ENCODE measurements at regions not wholly inside any gene's neighbourhood (a gene's known extent, or its start where the extent isn't known, plus 50 kb on each side); places are given as distances from the start of the nearest gene placed in this dataset.
A peak's percentile ranks its signal among the peaks of the same experiment; 100 is the strongest.

DNA sequence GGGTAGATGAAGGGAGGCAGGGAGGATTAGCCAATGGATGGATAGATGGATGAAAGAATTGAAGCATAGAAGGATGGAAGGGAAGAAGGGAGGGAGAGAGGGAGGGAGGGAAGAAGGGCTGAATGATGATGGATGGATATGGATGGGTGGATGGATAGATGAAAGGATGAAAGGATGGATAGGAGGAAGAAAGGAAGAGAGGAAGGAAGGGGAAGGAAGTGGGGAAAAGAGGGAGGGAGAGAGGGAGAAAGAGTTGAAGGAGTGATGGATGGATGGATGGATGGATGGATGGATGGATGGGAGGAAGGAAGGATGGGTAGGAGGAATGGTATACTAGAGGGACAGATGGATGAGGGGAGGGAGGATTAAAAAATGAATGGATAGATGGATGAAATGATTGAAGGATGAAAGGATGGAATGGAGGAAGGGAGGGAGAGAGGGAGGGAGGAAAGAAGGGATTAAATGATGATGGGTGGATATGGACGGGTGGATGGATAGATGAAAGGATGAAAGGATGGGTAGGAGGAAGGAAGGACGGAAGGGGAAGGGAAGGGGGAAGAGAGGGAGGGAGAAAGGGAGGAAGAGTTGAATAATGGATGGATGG, 145.9 kb downstream of the MN1 start:
- DNase-seq = no peak

DNA sequence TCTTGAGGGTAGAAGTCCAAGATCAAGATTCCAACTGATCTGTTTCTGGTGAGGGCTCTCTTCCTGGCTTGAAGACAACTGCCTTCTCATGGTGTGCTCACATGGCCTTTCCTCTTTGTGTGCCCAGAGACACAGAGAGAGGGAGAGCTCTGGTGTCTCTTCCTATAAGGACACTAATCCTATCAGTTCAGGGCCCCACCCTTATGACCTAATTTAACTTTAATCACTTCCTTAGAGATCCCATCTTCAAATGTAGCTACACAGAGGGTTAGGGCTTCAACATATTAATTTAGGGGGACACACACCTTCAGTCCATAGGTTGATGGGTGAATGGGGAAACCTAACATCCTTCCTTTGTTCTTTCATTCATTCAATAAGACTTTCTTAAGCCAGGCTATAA, 144.6 kb downstream of the MN1 start:
- no peak for DNase-seq

- no peak for DNase-seq
Measured at GRCh38 chr22:27660306-27660705, 141.2 kb downstream of the MN1 start.

GRCh38 chr22:27662359-27663301, 138.9 kb downstream of the MN1 start:
- DNase-seq = peak; percentile 75

- no peak for DNase-seq
Measured at GRCh38 chr22:27663812-27664211, 137.7 kb downstream of the MN1 start.

DNA sequence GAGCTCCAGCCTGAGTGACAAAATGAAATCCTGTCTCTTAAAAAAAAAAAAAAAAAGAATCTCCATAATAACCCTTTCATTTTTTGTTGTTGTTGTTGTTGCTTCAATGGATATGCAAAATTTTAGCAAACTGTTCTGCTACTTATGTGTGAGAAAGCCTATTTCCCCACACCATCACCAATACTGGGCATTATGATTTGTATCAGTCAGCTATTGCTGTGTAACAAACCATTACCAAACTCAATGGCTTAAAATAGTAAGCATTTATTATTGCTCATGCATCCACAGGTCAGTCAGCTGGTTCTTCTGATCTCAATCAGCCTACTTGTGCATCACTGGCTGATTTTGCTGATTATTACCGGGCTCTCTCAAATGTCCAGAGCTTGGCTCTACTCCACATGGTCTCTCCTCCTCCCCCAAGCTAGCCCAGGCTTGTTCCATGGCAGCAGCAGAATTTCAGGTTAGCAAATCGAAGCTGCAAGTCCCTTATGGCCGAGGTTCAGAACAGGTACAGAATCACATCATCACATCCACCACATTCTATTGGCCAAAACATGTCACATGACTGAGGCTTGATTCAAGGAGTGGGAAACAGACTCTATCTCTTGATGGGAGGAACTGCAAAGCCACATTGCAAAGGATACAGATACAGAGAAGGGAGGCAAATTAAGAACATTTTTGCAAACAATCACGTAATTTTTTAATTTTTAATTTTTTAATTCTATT, 135.1 kb downstream of the MN1 start:
- no peak for DNase-seq

DNA sequence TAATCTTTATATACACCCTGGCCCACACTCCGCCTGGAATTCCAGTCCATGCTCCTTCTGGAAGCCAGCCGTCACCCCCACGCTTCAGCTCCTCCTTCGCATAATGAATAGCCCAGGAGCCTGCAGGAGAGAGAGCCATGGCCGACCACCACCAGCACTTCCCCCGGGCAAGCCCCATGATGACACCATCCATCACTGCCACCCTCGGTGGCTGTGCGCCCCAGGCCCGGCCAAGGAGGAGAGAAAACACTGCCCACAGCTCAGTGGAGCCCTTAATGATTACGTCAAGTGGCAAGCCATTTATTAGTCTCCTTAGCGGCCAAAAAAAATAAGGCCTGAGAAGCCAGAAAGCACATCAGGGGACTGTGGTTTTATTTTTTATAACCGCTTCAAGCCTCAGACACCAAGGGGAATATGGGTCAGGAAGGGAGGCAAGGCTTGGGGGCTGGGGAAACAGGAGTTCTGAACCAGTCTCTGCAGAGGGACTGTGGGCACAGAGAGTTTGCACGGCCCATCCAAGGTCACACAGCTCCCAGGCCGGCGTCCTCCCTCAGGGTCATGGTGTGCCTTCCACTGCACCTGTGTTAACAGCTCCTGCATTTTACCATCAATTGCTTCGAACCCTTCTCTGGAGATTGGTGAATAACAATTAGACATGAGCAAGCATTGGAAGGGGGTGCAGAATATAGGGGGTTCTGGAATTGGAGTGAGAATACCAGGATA, 134.3 kb downstream of the MN1 start:
- DNase-seq = peak; percentile 82

DNA sequence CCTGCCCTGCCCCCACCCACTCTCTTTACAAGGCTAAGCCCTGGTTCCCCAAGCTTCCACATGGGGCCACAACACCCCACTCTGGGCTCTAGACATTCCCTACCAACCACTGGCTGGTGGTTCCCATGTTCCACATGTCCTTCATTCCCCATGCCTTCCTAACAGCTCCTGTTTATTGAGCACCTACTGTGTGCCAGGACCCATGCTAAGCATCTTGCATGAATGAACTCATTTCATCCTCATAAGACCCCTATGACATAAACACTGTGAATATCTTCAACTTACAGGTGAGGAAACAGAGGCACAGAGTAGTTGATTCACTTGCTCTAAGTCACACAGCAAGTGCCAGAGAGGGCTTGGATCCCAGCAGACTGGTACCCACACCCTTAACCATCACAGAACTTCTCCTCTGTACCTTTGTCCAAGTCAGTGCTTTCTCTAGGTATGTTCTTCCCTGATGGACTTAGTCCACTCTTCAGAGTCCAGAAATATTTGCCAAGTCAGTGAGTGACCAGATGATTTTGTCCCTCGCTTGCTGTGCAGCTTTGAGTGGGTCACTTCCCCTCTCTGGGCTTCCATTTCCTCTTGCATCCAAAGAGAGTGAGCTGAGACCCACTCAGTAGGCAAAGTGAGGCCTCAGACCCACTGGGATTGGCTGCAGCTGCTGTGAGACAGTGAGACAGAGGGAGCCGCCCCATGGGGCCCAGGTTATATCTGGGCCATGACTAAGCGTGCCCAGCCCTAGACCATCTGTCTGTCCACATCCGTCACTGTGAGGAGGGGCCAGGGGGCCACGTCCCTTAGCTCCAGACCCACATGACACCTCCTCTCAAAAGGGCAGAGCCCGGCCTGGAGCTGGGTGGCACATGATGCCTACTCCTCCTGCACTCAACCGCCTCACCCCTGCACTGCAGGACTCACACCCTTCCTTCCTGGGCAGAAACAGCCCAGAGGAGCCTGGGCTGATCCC, 132.4 kb downstream of the MN1 start:
- DNase-seq = peak; percentile 86

GRCh38 chr22:27669798-27670599, 131.6 kb downstream of the MN1 start:
- DNase-seq = no peak

DNA sequence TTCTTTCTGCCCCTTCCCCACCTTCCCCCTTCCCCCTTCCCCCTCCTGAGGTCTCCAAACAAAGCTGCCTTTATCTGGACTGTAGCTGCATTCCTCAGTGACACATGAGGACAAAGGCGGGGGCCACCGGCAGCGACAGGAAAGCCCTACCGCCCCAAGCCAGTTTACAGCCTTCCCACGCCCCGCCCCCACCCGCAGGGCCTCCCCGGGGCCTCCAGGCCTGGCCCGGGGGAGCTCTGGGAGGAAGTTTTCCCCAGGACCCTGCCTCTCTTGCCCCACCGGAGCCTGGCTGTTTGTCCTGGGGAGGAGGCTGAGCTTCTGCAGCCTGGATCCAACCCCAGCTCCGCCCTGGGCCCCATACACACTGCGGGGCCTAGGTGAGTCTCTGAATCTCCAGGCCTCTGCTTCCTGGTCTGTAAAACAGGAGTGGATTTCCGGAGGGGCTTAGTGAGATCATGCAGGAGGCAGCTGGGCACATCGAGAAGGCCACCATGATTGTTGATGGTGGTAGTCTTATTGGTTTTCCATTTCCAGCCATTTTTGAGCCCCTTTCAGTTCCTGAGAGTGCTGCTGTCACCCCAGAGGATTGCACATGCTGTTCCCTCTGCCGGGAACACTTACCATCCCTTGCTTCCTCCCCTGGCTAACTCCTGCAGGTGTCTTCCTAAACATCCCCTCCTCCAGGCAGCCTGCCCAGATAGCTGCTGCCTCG, 130.7 kb downstream of the MN1 start:
- peak; percentile 66 for DNase-seq

- no peak for DNase-seq
Measured at GRCh38 chr22:27671413-27671935, 130.1 kb downstream of the MN1 start.

DNA sequence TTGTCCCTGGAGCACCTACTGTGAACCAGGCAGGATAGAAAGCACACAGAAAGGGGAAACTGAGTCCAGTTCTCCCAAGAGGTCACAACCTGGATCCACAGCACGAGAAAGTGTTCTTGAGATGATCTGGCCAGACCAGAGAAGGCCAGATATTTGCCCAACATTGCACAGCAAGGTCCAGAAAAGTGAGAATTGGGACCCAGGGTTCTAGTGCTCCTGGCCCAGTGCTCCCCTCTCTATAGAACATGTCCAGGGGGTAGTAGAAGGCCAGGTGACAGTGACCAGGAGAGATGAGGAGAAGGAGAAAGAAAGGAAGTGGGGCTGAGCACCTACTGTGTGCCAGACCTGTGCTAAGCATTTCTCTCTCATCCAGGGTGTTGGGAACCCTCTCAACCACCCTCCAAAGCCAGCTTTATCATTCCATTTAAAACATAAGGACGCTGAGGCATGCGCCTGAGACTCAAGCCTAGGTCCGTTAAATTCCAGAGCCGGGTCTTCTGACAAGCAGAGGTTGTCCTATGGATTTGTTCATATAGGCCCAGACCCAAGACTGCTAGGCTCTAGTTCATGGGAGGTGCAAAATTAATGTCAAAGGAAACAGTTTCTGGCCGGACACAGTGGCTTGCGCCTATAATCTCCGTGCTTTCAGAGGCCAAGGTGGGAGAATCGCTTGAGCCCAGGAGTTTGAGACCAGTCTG, 128.7 kb downstream of the MN1 start:
- no peak for DNase-seq

DNA sequence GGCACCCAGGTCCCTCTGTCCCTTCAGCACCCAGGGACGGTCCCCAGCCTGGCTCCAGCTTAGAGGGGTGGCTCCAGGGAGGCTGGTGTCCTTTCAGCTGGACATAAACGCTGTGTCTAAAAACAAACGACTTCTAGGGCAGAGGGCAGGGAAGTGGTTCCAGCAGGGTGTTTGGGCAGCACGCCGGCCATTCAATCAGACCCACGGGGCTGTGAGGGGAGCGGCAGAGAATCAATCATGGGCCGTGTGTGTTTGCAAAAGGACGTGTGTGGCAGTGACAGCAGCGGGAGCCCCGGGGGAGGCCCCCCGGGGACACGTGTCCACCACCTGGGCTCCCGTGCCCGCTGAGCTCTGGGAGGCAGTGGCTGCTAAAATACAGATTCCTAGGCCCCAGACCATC, 127.7 kb downstream of the MN1 start:
- DNase-seq = no peak

DNA sequence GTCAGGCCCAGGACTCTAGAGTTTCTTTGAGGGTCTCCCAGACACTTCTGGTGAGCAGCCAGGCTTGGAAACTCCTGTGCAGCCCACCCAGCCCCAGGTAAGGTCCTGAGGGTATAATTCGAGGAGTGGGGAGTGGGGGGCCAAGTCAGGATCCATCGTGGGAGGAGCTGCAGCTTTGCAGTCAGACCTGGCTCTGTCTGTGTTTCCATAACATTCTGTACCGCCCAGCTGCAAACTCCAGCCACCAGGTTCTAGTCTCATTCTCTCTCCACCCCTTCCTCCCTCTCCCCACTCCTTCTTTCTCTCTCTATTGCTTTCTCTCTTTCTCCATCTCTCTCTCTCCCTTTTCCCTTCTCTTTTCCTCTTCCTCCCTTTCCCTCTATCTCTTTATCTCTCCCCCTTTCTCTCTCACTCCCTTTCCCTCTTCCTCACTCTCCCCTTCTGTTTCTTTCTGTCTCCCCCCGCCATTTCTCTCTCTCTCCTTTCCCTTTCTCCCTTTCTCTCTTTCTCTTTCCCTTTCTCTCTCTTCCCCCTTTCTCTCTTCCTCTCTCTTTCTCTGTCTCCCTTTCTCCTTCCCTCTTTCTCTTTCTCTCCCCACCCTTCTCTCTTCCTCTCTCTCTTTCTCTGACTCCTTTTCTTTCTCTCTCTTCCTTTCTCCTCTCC, 127.2 kb downstream of the MN1 start:
- DNase-seq = no peak

DNA sequence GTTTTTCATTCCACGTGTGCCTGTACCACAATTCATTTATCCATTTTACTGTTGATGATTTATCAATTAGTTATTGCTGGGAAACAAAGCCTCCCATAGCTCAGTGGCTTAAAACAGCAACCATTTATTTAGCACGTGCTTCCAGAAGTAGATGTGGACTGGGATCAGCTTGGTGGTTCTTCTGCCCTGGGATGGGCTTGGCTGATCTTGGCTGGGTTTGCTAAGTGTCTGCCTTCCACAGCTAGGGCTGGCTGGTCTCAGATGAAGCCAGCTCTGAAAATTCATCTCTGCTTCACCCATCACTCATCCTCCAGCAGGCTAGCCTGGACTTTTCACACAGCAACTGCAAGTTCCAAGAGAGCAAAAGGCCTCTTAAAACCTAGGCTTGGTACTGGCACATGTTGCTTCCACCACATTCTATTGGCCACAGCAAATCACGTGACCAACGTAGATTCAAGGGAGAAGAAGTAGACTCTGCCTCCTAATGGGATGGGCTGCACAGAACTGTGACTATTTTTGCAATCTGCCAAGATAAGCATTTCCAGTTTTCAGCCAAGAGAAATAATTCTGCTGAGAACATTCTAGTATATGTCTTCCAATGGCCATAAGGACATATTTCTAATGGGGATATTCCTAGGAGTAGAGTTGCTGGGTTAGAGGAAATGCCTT, 124.9 kb downstream of the MN1 start:
- no peak for DNase-seq

DNA sequence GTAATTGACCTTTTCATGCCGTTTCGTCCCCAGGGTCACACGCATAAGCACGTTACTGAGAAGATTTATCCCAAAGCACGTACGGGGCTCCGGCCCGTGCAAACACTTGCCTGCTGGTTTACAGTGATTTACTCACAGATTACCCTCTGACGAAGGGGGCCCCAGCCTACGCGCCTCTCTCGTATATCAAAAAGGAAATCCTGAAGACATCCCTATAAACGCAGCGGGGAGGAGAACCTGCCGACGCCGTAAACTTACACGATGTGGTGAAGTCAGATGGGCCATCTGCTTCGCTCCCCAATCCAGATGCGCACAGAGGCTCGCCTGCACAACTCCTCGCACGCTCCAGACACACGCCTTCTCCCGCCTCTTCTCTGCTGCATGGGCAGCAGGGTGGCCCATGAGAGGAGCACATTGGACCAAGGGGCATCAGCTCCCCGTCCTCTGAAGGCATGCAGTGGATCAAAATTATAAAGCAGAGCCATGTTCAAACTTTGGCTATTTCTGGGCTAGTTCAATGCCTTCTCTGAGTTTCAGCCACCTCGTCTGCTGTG, 123.6 kb downstream of the MN1 start:
- no peak for DNase-seq

DNA sequence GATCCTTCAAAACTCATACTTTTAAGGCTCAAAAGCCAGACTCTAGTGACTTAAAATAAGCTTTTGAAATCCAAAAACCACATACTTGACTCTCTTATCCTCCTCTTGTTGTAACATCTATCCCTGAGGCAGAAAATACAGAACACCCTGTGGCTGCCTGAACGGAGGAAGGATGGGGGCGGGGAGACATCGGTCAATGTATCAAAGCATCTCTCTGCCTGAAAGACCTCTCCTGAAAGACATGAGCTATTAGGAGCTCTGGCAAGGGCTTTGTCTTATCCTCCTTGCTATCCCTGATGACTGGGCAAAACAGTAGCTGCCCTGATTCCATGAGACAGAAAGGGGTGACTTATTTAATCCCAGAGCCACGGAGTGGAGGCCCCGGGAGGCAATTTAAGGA, 122.4 kb downstream of the MN1 start:
- no peak for DNase-seq

Measured in femur (tissue), 1 donor.